B cell (primary cell): ENCODE measurements at regions not wholly inside any gene's neighbourhood (a gene's known extent, or its start where the extent isn't known, plus 50 kb on each side); places are given as distances from the start of the nearest gene placed in this dataset.
"Not testable (repeated sequence)": the region's sequence is repeated elsewhere in the genome, so short reads cannot be mapped to it uniquely, and the experiment has no call there.

Experiments used
- ATAC-seq: fragments of 200-7000 bp; cut with Tn5 transposase; one replicate; pipeline ENCODE4 v1.10.0; 2021; ENCODE audit warnings: low read depth, mild to moderate bottlenecking, moderate number of reproducible peaks, moderate library complexity
- CTCF ChIA-PET: fragments of 350-600 bp; sonication (Branson Sonifier 250); formaldehyde crosslinking; loops from one replicate; lab custom pipeline; 2021; ENCODE audit warnings: antibody characterized with exemption, inconsistent platforms; lab: Charles Lee
- POLR2A ChIA-PET: fragments of 350-600 bp; sonication (Branson Sonifier 250); formaldehyde crosslinking; loops from one replicate; lab custom pipeline; 2021; ENCODE audit warnings: antibody characterized with exemption; lab: Charles Lee
- DNase-seq: peaks from one replicate; pipeline ENCODE4 v3.0.0; 2013
- H2AFZ ChIP-seq: 2 replicates; pipeline ENCODE4 v1.6.1; 2012; ENCODE audit warnings: mild to moderate bottlenecking, low read depth, low read length; ENCODE audit not compliant: insufficient read depth, poor library complexity, severe bottlenecking
- H3K27ac ChIP-seq, 2 donors: 1 replicate in 1 of 2; 2 replicates in 1 of 2; pipeline ENCODE4 v1.5.1; 2012 to 2013; ENCODE audit warnings: low read length in 2 of 2, mild to moderate bottlenecking in 2 of 2, moderate library complexity in 1 of 2
- H3K27me3 ChIP-seq, 4 experiments: fragments of 200-600 bp in 1 of 4; sonication (generic) in 1 of 4; replicated peaks in 1 of 4; 1 replicate in 2 of 4; 2 replicates in 2 of 4; pipeline versions ENCODE4 v1.6.1 to v1.7.0; 2013 to 2016; ENCODE audit warnings: low read length in 3 of 4, mild to moderate bottlenecking in 2 of 4, mixed read lengths in 1 of 4, moderate library complexity in 1 of 4; ENCODE audit not compliant: insufficient read depth in 4 of 4, control insufficient read depth in 3 of 4; ENCODE audit errors: control extremely low read depth in 1 of 4
- H3K36me3 ChIP-seq, 2 experiments: replicated peaks in 1 of 2; 1 replicate in 1 of 2; 2 replicates in 1 of 2; pipeline versions ENCODE4 v1.6.1 to v1.7.1; 2013; ENCODE audit warnings: low read length in 1 of 2; ENCODE audit not compliant: insufficient read depth in 2 of 2, control insufficient read depth in 1 of 2; ENCODE audit errors: control extremely low read depth in 1 of 2, extremely low read depth in 1 of 2
- H3K4me1 ChIP-seq, 2 donors: fragments of 200-600 bp in 1 of 2; sonication (generic) in 1 of 2; 1 replicate in 1 of 2; 2 replicates in 1 of 2; pipeline versions ENCODE4 v1.5.1 to v1.6.1; 2013 to 2017; ENCODE audit warnings: low read length in 2 of 2; ENCODE audit not compliant: control insufficient read depth in 2 of 2, insufficient read depth in 2 of 2
- H3K4me2 ChIP-seq: replicated peaks from 2 replicates; pipeline ENCODE3; 2012; ENCODE audit warnings: mild to moderate bottlenecking, low read depth, low read length; ENCODE audit not compliant: poor library complexity, severe bottlenecking
- H3K4me3 ChIP-seq, 5 experiments: fragments of 200-600 bp in 1 of 5; sonication (generic) in 1 of 5; 1 replicate in 3 of 5; 2 replicates in 2 of 5; pipeline versions ENCODE4 v1.5.1 to v1.7.0; 2011 to 2016; ENCODE audit warnings: low read length in 4 of 5, mild to moderate bottlenecking in 4 of 5, low read depth in 2 of 5, control low read depth in 1 of 5, moderate library complexity in 1 of 5; ENCODE audit not compliant: insufficient read depth in 1 of 5; ENCODE audit errors: control extremely low read depth in 1 of 5, extremely low read depth in 1 of 5
- H3K79me2 ChIP-seq: fragments of 200-600 bp; sonication (generic); one replicate; pipeline ENCODE4 v1.6.0; 2016; ENCODE audit warnings: low read length; ENCODE audit not compliant: control insufficient read depth, insufficient read depth
- H3K9ac ChIP-seq: fragments of 200-600 bp; sonication (generic); 2 replicates; pipeline ENCODE4 v1.6.1; 2017; ENCODE audit warnings: mild to moderate bottlenecking, low read length, moderate library complexity
- H3K9me3 ChIP-seq, 3 donors: one replicate each; pipeline versions ENCODE4 v1.6.1 to v1.7.1; 2013; ENCODE audit warnings: low read length in 2 of 3; ENCODE audit not compliant: control insufficient read depth in 2 of 3, insufficient read depth in 1 of 3; ENCODE audit errors: control extremely low read depth in 1 of 3
- H4K20me1 ChIP-seq: 2 replicates; pipeline ENCODE4 v1.6.0; 2012; ENCODE audit warnings: mild to moderate bottlenecking, low read length; ENCODE audit not compliant: insufficient read depth, control insufficient read depth, poor library complexity, severe bottlenecking
- H3K27ac Mint-ChIP-seq: one replicate; pipeline ENCODE4 v1.8.0; 2021; ENCODE audit warnings: mixed read lengths
- H3K27me3 Mint-ChIP-seq: one replicate; pipeline ENCODE4 v1.8.0; 2021; ENCODE audit warnings: mixed read lengths
- H3K4me1 Mint-ChIP-seq: one replicate; pipeline ENCODE4 v1.8.0; 2021; ENCODE audit warnings: mixed read lengths
- H3K4me3 Mint-ChIP-seq: one replicate; pipeline ENCODE4 v1.8.0; 2021; ENCODE audit warnings: mixed read lengths
- H3K9me3 Mint-ChIP-seq: one replicate; pipeline ENCODE4 v1.8.0; 2022; ENCODE audit warnings: mixed read lengths; ENCODE audit not compliant: insufficient read depth
- EZH2 ChIP-seq: IDR thresholded peaks from 2 replicates; pipeline ENCODE4 v1.6.1; 2012; ENCODE audit warnings: borderline replicate concordance, low read depth, mild to moderate bottlenecking, moderate library complexity, low read length; ENCODE audit not compliant: insufficient read depth, poor library complexity, severe bottlenecking
- WGBS: methylation state at CpG from one replicate; pipeline ENCODE4 v1.1.5; 2013; ENCODE audit warnings: missing lambda C conversion rate; ENCODE audit not compliant: insufficient coverage; 5-methylcytosine and 5-hydroxymethylcytosine counted together
- intact Hi-C: fragments of 100-400 bp; cut with micrococcal nuclease; formaldehyde crosslinking; loops from one replicate; pipeline ENCODE4 v1.10.0; 2022
- TF ChIP-seq, protein P1 (sequence below): fragments of 200-600 bp; IDR thresholded peaks from one replicate; pipeline ENCODE4 v1.8.0; 2022; ENCODE audit warnings: antibody characterized with exemption, mild to moderate bottlenecking

DNA sequence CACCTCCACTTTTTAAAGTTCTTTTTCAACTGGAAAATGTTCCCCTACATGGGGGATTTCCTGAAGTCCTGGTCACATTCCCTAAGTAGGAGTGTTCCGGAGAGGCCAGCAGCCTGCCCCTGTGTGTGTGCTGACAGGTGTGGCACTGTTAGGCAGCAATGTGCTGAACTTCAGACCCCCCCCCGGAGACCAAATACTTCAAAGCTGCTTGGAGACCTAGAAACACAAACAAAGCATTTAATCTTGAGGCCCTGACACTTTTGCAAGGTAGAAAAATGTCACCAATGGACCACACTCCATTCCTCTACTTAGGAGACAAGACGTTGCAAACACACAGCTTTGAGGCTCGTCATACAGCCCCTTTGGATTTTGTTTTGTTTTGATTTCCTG is 259.6 kb upstream of the CTNNB1 start:
- no peak for DNase-seq
- Histone ChIP-seq H3K4me3 (no peak overlapping the region), H2AFZ (no peak overlapping the region), H3K4me2 (no peak overlapping the region), H3K27ac (no peak overlapping the region), H3K27me3 (no peaks in the 10 kb centered on the region), H3K9me3 (peaks cover 0 to 3% (median 0%) of the 10 kb centered on the region in 3 donors), H3K4me1 (no peaks in the 10 kb centered on the region), H3K79me2 (no peaks in the 10 kb centered on the region), H3K36me3 (no peaks in the 10 kb centered on the region), H3K9ac (no peak overlapping the region), H4K20me1 (no peaks in the 10 kb centered on the region)
- ATAC-seq = no peak
- no peak overlapping the region for H3K27ac Mint-ChIP-seq
- H3K4me1 Mint-ChIP-seq = no peaks in the 10 kb centered on the region
- TF ChIP-seq, protein P1, sequence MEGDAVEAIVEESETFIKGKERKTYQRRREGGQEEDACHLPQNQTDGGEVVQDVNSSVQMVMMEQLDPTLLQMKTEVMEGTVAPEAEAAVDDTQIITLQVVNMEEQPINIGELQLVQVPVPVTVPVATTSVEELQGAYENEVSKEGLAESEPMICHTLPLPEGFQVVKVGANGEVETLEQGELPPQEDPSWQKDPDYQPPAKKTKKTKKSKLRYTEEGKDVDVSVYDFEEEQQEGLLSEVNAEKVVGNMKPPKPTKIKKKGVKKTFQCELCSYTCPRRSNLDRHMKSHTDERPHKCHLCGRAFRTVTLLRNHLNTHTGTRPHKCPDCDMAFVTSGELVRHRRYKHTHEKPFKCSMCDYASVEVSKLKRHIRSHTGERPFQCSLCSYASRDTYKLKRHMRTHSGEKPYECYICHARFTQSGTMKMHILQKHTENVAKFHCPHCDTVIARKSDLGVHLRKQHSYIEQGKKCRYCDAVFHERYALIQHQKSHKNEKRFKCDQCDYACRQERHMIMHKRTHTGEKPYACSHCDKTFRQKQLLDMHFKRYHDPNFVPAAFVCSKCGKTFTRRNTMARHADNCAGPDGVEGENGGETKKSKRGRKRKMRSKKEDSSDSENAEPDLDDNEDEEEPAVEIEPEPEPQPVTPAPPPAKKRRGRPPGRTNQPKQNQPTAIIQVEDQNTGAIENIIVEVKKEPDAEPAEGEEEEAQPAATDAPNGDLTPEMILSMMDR = no peak
- TF ChIP-seq EZH2 = no peak
- no peaks in the 10 kb centered on the region for H3K9me3 Mint-ChIP-seq
- POLR2A ChIA-PET = no interaction called here
- H3K27me3 Mint-ChIP-seq = no peaks in the 10 kb centered on the region
- WGBS = 58% methylated on average over 1 of the region's 4 CpGs
- H3K4me3 Mint-ChIP-seq = no peak overlapping the region
- intact Hi-C loops = no loop called here
- CTCF ChIA-PET = no interaction called here

DNA sequence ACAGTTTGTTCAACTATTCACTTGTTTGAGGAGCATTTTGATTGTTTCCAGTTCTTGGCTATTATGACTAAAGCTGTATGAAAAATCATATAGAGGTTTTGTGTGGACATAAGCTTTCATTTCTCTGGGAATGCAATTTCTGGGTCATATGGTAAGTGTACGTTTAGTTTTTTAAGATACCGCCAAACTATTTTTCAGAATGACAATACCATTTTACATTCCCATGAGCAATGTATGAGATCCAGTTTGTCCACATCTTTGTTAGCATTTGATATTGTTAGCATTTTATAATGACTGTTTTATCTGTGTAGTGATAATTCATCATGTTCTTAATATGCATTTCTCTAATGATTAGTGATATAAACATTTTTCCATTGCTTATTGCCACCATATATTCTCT is 258.7 kb upstream of the CTNNB1 start:
- Histone ChIP-seq H4K20me1 (no peaks in the 10 kb centered on the region), H3K27me3 (no peaks in the 10 kb centered on the region), H2AFZ (no peak overlapping the region), H3K4me1 (no peaks in the 10 kb centered on the region), H3K4me3 (no peak overlapping the region), H3K9ac (no peak overlapping the region), H3K27ac (no peak overlapping the region), H3K79me2 (no peaks in the 10 kb centered on the region), H3K9me3 (peaks cover 0 to 3% (median 0%) of the 10 kb centered on the region in 3 donors), H3K36me3 (no peaks in the 10 kb centered on the region), H3K4me2 (no peak overlapping the region)
- Mint-ChIP-seq H3K9me3 (no peaks in the 10 kb centered on the region), H3K4me1 (no peaks in the 10 kb centered on the region), H3K27me3 (no peaks in the 10 kb centered on the region), H3K27ac (no peak overlapping the region), H3K4me3 (no peak overlapping the region)
- POLR2A ChIA-PET = no interaction called here
- intact Hi-C loops = no loop called here
- CTCF ChIA-PET = no interaction called here
- TF ChIP-seq EZH2 = no peak
- TF ChIP-seq, protein P1 = no peak
- WGBS = no CpG with 5 or more reads among the region's 2 CpGs
- ATAC-seq (no peak), DNase-seq (no peak)

DNA sequence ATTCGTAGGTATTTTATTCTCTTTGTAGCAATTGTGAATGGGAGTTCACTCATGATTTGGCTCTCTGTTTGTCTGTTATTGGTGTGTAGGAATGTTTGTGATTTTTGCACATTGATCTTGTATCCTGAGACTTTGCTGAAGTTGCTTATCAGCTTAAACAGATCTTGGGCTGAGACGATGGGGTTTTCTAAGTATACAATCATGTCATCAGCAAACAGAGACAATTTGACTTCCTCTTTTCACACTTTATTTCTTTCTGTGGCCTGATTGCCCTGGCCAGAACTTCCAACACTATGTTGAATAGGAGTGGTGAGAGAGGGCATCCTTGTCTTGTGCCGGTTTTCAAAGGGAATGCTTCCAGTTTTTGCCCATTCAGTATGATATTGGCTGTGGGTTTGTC is 252.3 kb upstream of the CTNNB1 start:
- intact Hi-C loops, H3K79me2 ChIP-seq, ATAC-seq, H3K4me3 Mint-ChIP-seq, H4K20me1 ChIP-seq, H3K27me3 ChIP-seq, H3K9me3 Mint-ChIP-seq, H3K27ac ChIP-seq, H3K27me3 Mint-ChIP-seq, CTCF ChIA-PET, H3K27ac Mint-ChIP-seq, DNase-seq, POLR2A ChIA-PET, H3K9me3 ChIP-seq, H3K4me2 ChIP-seq, H3K4me1 Mint-ChIP-seq, H3K4me1 ChIP-seq, H3K4me3 ChIP-seq, H2AFZ ChIP-seq, H3K9ac ChIP-seq, H3K36me3 ChIP-seq: not testable (repeated sequence)
- WGBS = no CpG with 5 or more reads among the region's 3 CpGs
